Stomach smooth muscle (tissue), 2 donors: ENCODE measurements at regions not wholly inside any gene's neighbourhood (a gene's known extent, or its start where the extent isn't known, plus 50 kb on each side); places are given as distances from the start of the nearest gene placed in this dataset.

Experiments
- H3K27ac ChIP-seq: one replicate; pipeline ENCODE4 v1.7.0; 2013; ENCODE audit warnings: mild to moderate bottlenecking, low read length, inconsistent platforms
- H3K27me3 ChIP-seq, 2 donors: one replicate each; pipeline ENCODE4 v1.7.0; 2013; ENCODE audit warnings: low read length in 2 of 2; ENCODE audit not compliant: insufficient read depth in 2 of 2, control insufficient read depth in 1 of 2
- H3K36me3 ChIP-seq, 2 donors: one replicate each; pipeline ENCODE4 v1.7.0; 2013; ENCODE audit warnings: low read length in 2 of 2; ENCODE audit not compliant: control insufficient read depth in 2 of 2, insufficient read depth in 2 of 2
- H3K4me1 ChIP-seq: one replicate; pipeline ENCODE4 v1.7.0; 2013; ENCODE audit warnings: low read length; ENCODE audit not compliant: control insufficient read depth, insufficient read depth
- H3K4me3 ChIP-seq, 2 donors: one replicate each; pipeline ENCODE4 v1.7.0; 2013; ENCODE audit warnings: low read length in 2 of 2
- H3K9ac ChIP-seq, 2 donors: one replicate each; pipeline ENCODE4 v1.7.0; 2013; ENCODE audit warnings: low read length in 2 of 2, mild to moderate bottlenecking in 1 of 2
- H3K9me3 ChIP-seq, 2 donors: one replicate each; pipeline ENCODE4 v1.7.0; 2013; ENCODE audit warnings: low read length in 2 of 2; ENCODE audit not compliant: control insufficient read depth in 2 of 2
- donor health status: healthy.
- donor health status: Pancreatic carcinoma.

GRCh38 chr5:69043655-69043996 is 50.2 kb upstream of the SLC30A5 start:
- H3K27ac ChIP-seq: no peak overlapping the region
- no peaks in the 10 kb centered on the region for H3K9me3 ChIP-seq
- H3K36me3 ChIP-seq: no peaks in the 10 kb centered on the region
- H3K27me3 ChIP-seq: no peaks in the 10 kb centered on the region
- no peaks in the 10 kb centered on the region for H3K4me1 ChIP-seq
- peak overlapping the region in 1 of 2 donors; percentile 73 for H3K9ac ChIP-seq
- H3K4me3 ChIP-seq: peak overlapping the region; percentile 66 to 89
